Heart right ventricle (tissue), 16 donors: ENCODE measurements at regions not wholly inside any gene's neighbourhood (a gene's known extent, or its start where the extent isn't known, plus 50 kb on each side); places are given as distances from the start of the nearest gene placed in this dataset.

ENCODE experiments used
- ATAC-seq, 8 donors: fragments of 200-7000 bp; cut with Tn5 transposase; one replicate each; pipeline ENCODE4 v1.9.1; 2020; ENCODE audit warnings: mild to moderate bottlenecking in 8 of 8, moderate library complexity in 8 of 8, moderate number of reproducible peaks in 1 of 8
- DNase-seq, 2 donors: peaks; one replicate each; pipeline ENCODE4 v3.0.0-alpha.2; 2020
- H3K27ac ChIP-seq, 10 donors: fragments of 200-600 bp; sonication (generic) in 2 of 10; one replicate each; pipeline versions ENCODE4 v1.5.0 to v1.8.0; 2020 to 2022; ENCODE audit warnings: mild to moderate bottlenecking in 3 of 10
- H3K27me3 ChIP-seq, 7 donors: fragments of 200-600 bp; one replicate each; pipeline ENCODE4 v1.8.0; 2021 to 2022; ENCODE audit warnings: mild to moderate bottlenecking in 2 of 7
- H3K36me3 ChIP-seq, 9 donors: fragments of 200-600 bp; sonication (generic) in 1 of 9; one replicate each; pipeline versions ENCODE4 v1.5.0 to v1.8.0; 2020 to 2022; ENCODE audit warnings: mild to moderate bottlenecking in 2 of 9
- H3K4me1 ChIP-seq, 9 donors: fragments of 200-600 bp; sonication (generic) in 1 of 9; one replicate each; pipeline versions ENCODE4 v1.5.0 to v1.8.0; 2020 to 2022; ENCODE audit warnings: mild to moderate bottlenecking in 4 of 9
- H3K4me3 ChIP-seq, 10 donors: fragments of 200-600 bp; sonication (generic) in 2 of 10; one replicate each; pipeline versions ENCODE4 v1.5.0 to v1.8.0; 2020 to 2022; ENCODE audit warnings: mild to moderate bottlenecking in 7 of 10, moderate library complexity in 2 of 10
- H3K9me3 ChIP-seq, 11 donors: fragments of 200-600 bp in 10 of 11; sonication (generic) in 2 of 11; one replicate each; pipeline versions ENCODE4 v1.5.0 to v1.8.0; 2013 to 2022; ENCODE audit warnings: mild to moderate bottlenecking in 2 of 11, control low read depth in 1 of 11, moderate library complexity in 1 of 11
- CTCF ChIP-seq, 9 donors: fragments of 200-600 bp; sonication (generic) in 2 of 9; IDR thresholded peaks; one replicate each; pipeline versions ENCODE4 v1.5.0 to v1.8.0; 2021 to 2022; ENCODE audit warnings: antibody characterized with exemption in 9 of 9, mild to moderate bottlenecking in 5 of 9, moderate library complexity in 1 of 9
- WGBS, 2 donors: extraction: QIAGEN DNeasy Blood & Tissue Kit; methylation state at CpG; one replicate each; pipeline ENCODE4 v1.1.7; 2013; ENCODE audit warnings: inconsistent platforms in 1 of 2; 5-methylcytosine and 5-hydroxymethylcytosine counted together
- intact Hi-C, 10 donors: fragments of 100-400 bp; cut with DNase I; formaldehyde crosslinking; loops; one replicate each; pipeline versions ENCODE4 v1.11.1 to v1.14.2; 2022
- donor health status: Arrhythmogenic right ventricular cardiomyopathy.
- donor health status: ischemic (EF 13 %, LVEDD 7.1; RV severe dilation, severe dysfunction).
- donor health status: healthy with polysubstance abuse.
- donor health status: DM: no; HTN: yes; CAD: no.
- donor health status: DM: no; HTN: no; CAD: no.
- donor health status: ischemic (EF 25% LVEDD 6.9; RV normal size, moderate dysfunction).
- donor health status: ischemic (EF 25% LVEDD 5.7; RV mildly dilated, moderate dysfunction).
- donor health status: healthy.
- donor health status: DM: yes; HTN: yes; CAD: no.
- donor health status: Ischemic cardiomyopathy.
- donor health status: ischemic (EF 35%, LVEDD 5.7; RV mildly dilated, moderate dysfunction).
- donor health status: nonischemic (EF 11% LVEDD 7.7; RV severe dilation, severe dysfunction).
- donor health status: DM: yes; HTN: yes; CAD: no.
- donor health status: PGD.
- donor health status: ischemic (EF 29% LVEDD 5.4; RV normal size, mild dysfunction).
- donor health status: nonischemic (EF 23%, LVEDD 6.1; RV moderate dilation, normal function).

GRCh38 chr12:54700849-54701248 is 52.7 kb upstream of the DCD start:
- H3K4me1 ChIP-seq, result no peaks in the 10 kb centered on the region
- TF ChIP-seq CTCF (IDR thresholded peaks at IDR 0.05), result no peak
- no peaks in the 10 kb centered on the region for H3K9me3 ChIP-seq
- intact Hi-C loops, result loop anchor here in 6 of 10 donors (5.0 to 10.0 kb wide), 4 partner anchors 256 to 374 kb away; no protein-coding TSS in a partner anchor
- H3K27me3 ChIP-seq, result peaks cover 0 to 15% (median 8%) of the 10 kb centered on the region in 7 donors
- ATAC-seq (no peak), DNase-seq (no peak)
- 83 to 87% methylated on average over 2 of the region's 2 CpGs for WGBS, 2 donors
- H3K27ac ChIP-seq, result no peak overlapping the region
- H3K36me3 ChIP-seq, result no peaks in the 10 kb centered on the region
- no peak overlapping the region for H3K4me3 ChIP-seq

GRCh38 chr12:54700301-54700700 is 52.1 kb upstream of the DCD start:
- Histone ChIP-seq H3K27ac (no peak overlapping the region), H3K27me3 (peaks cover 0 to 18% (median 8%) of the 10 kb centered on the region in 7 donors), H3K36me3 (no peaks in the 10 kb centered on the region), H3K9me3 (no peaks in the 10 kb centered on the region), H3K4me3 (no peak overlapping the region), H3K4me1 (no peaks in the 10 kb centered on the region)
- TF ChIP-seq CTCF (IDR thresholded peaks at IDR 0.05), result no peak
- DNase-seq (no peak), ATAC-seq (no peak)
- intact Hi-C loops, result loop anchor here in 6 of 10 donors (5.0 to 10.0 kb wide), 4 partner anchors 257 to 374 kb away; no protein-coding TSS in a partner anchor
- WGBS, 2 donors, result 56% methylated on average over 2 of the region's 2 CpGs
